ENCODE measurements at regions not wholly inside any gene's neighbourhood (a gene's known extent, or its start where the extent isn't known, plus 50 kb on each side); places are given as distances from the start of the nearest gene placed in this dataset.
A peak's percentile ranks its signal among the peaks of the same experiment; 100 is the strongest.

- DNase-seq (ENCODE audit: low spot score) = peak; percentile 94
- in situ Hi-C loops (cut with HindIII; ENCODE audit: low sequenced_read_pairs) = no loop called here
Observed at GRCh38 chr3:117756563-117756962, 1047.0 kb downstream of the TUSC7 start.

GRCh38 chr3:117761703-117762620 lies 1052.4 kb downstream of the TUSC7 start:
- peak; percentile 25 for DNase-seq (ENCODE audit: low spot score)
- in situ Hi-C loops (cut with HindIII; ENCODE audit: low sequenced_read_pairs) = no loop called here

- in situ Hi-C loops (cut with HindIII; ENCODE audit: low sequenced_read_pairs) = no loop called here
- DNase-seq (ENCODE audit: low spot score) = no peak
Observed at GRCh38 chr3:117762621-117763037, 1053.0 kb downstream of the TUSC7 start.

GRCh38 chr3:117763561-117763960 lies 1054.0 kb downstream of the TUSC7 start:
- in situ Hi-C loops (cut with HindIII; ENCODE audit: low sequenced_read_pairs) = no loop called here
- DNase-seq (ENCODE audit: low spot score) = no peak

- in situ Hi-C loops (cut with HindIII; ENCODE audit: low sequenced_read_pairs) = no loop called here
- DNase-seq (ENCODE audit: low spot score) = no peak
Observed at GRCh38 chr3:117768581-117768980, 1059.0 kb downstream of the TUSC7 start.

- no peak for DNase-seq (ENCODE audit: low spot score)
- in situ Hi-C loops (cut with HindIII; ENCODE audit: low sequenced_read_pairs) = no loop called here
Observed at GRCh38 chr3:117774130-117774529, 1064.6 kb downstream of the TUSC7 start.

- in situ Hi-C loops (cut with HindIII; ENCODE audit: low sequenced_read_pairs) = no loop called here
- DNase-seq (ENCODE audit: low spot score) = no peak
Observed at GRCh38 chr3:117786349-117786748, 1076.8 kb downstream of the TUSC7 start.

GRCh38 chr3:117788061-117788460 lies 1078.5 kb downstream of the TUSC7 start:
- in situ Hi-C loops (cut with HindIII; ENCODE audit: low sequenced_read_pairs) = no loop called here
- no peak for DNase-seq (ENCODE audit: low spot score)

GRCh38 chr3:117788506-117788905 lies 1078.9 kb downstream of the TUSC7 start:
- no peak for DNase-seq (ENCODE audit: low spot score)

GRCh38 chr3:117790235-117790987 lies 1080.8 kb downstream of the TUSC7 start:
- DNase-seq (ENCODE audit: low spot score) = no peak
- in situ Hi-C loops (cut with HindIII; ENCODE audit: low sequenced_read_pairs) = no loop called here

More at GRCh38 chr3:117788506-117788905, 1078.9 kb downstream of the TUSC7 start:
- in situ Hi-C loops (cut with HindIII; ENCODE audit: low sequenced_read_pairs) = no loop called here

- no peak for DNase-seq (ENCODE audit: low spot score)
- in situ Hi-C loops (cut with HindIII; ENCODE audit: low sequenced_read_pairs) = no loop called here
Observed at GRCh38 chr3:117793622-117794265, 1084.2 kb downstream of the TUSC7 start.

- no peak for DNase-seq (ENCODE audit: low spot score)
Observed at GRCh38 chr3:117798221-117798620, 1088.6 kb downstream of the TUSC7 start.

GRCh38 chr3:117798687-117799386 lies 1089.3 kb downstream of the TUSC7 start:
- no peak for DNase-seq (ENCODE audit: low spot score)
- in situ Hi-C loops (cut with HindIII; ENCODE audit: low sequenced_read_pairs) = no loop called here

More at GRCh38 chr3:117798221-117798620, 1088.6 kb downstream of the TUSC7 start:
- in situ Hi-C loops (cut with HindIII; ENCODE audit: low sequenced_read_pairs) = no loop called here

GRCh38 chr3:117799387-117799735 lies 1089.8 kb downstream of the TUSC7 start:
- in situ Hi-C loops (cut with HindIII; ENCODE audit: low sequenced_read_pairs) = no loop called here
- DNase-seq (ENCODE audit: low spot score) = no peak

- in situ Hi-C loops (cut with HindIII; ENCODE audit: low sequenced_read_pairs) = no loop called here
- DNase-seq (ENCODE audit: low spot score) = no peak
Observed at GRCh38 chr3:117801912-117802239, 1092.3 kb downstream of the TUSC7 start.

- no peak for DNase-seq (ENCODE audit: low spot score)
- in situ Hi-C loops (cut with HindIII; ENCODE audit: low sequenced_read_pairs) = no loop called here
Observed at GRCh38 chr3:117809186-117810081, 1099.9 kb downstream of the TUSC7 start.

- in situ Hi-C loops (cut with HindIII; ENCODE audit: low sequenced_read_pairs) = no loop called here
- peak; percentile 13 for DNase-seq (ENCODE audit: low spot score)
Observed at GRCh38 chr3:117811786-117812185, 1102.2 kb downstream of the TUSC7 start.

GRCh38 chr3:117814975-117815374 lies 1105.4 kb downstream of the TUSC7 start:
- no peak for DNase-seq (ENCODE audit: low spot score)
- in situ Hi-C loops (cut with HindIII; ENCODE audit: low sequenced_read_pairs) = no loop called here

All from G401 (cell line).